ENCODE measurements at regions not wholly inside any gene's neighbourhood (a gene's known extent, or its start where the extent isn't known, plus 50 kb on each side); places are given as distances from the start of the nearest gene placed in this dataset.

- TF ChIP-seq SP1 (IDR thresholded peaks at IDR 0.05) (no peak), FOXK2 (IDR thresholded peaks at IDR 0.05) (no peak), NFRKB (IDR thresholded peaks at IDR 0.05) (no peak), FOXA1 (IDR thresholded peaks at IDR 0.05) (no peak), L3MBTL2 (conservative IDR thresholded peaks at IDR 0.05) (no peak), LEF1 (IDR thresholded peaks at IDR 0.05; ENCODE audit: borderline replicate concordance) (no peak), PKNOX1 (IDR thresholded peaks at IDR 0.05) (no peak), ELF4 (IDR thresholded peaks at IDR 0.05) (no peak), ARNT (IDR thresholded peaks at IDR 0.05) (no peak)
Measured at GRCh38 chr6:67717281-67717680, 917.8 kb upstream of the ADGRB3 start.
